Activated T-helper 2 cell treated with anti-CD3 and anti-CD28 coated beads, Interferon-gamma antibody, Interleukin-2, Interleukin-4, amounts not matched to agents 10 μg/mL and 5 μg/mL and 100 μg/mL, durations not matched to agents 14 hours and 24 hours and 36 hours (primary cell): ENCODE measurements at regions not wholly inside any gene's neighbourhood (a gene's known extent, or its start where the extent isn't known, plus 50 kb on each side); places are given as distances from the start of the nearest gene placed in this dataset.

Source experiments
- DNase-seq: peaks from one replicate; pipeline ENCODE4 v3.0.0; 2021; ENCODE audit warnings: low spot score
- H3K27ac Mint-ChIP-seq: one replicate; pipeline ENCODE4 v1.8.0; 2021; ENCODE audit warnings: mixed read lengths
- H3K27me3 Mint-ChIP-seq: one replicate; pipeline ENCODE4 v1.8.0; 2021; ENCODE audit warnings: low read depth, mixed read lengths
- H3K36me3 Mint-ChIP-seq: one replicate; pipeline ENCODE4 v1.8.0; 2021; ENCODE audit warnings: low read depth, mixed read lengths
- H3K4me1 Mint-ChIP-seq: one replicate; pipeline ENCODE4 v1.8.0; 2021; ENCODE audit warnings: low read depth, mixed read lengths
- H3K4me3 Mint-ChIP-seq: one replicate; pipeline ENCODE4 v1.8.0; 2021; ENCODE audit warnings: low read depth, mild to moderate bottlenecking, moderate library complexity, mixed read lengths
- H3K9me3 Mint-ChIP-seq: one replicate; pipeline ENCODE4 v1.8.0; 2021; ENCODE audit warnings: mixed read lengths
- intact Hi-C: fragments of 100-400 bp; cut with micrococcal nuclease; formaldehyde crosslinking; loops from one replicate; pipeline ENCODE4 v1.15.1; 2023

DNA sequence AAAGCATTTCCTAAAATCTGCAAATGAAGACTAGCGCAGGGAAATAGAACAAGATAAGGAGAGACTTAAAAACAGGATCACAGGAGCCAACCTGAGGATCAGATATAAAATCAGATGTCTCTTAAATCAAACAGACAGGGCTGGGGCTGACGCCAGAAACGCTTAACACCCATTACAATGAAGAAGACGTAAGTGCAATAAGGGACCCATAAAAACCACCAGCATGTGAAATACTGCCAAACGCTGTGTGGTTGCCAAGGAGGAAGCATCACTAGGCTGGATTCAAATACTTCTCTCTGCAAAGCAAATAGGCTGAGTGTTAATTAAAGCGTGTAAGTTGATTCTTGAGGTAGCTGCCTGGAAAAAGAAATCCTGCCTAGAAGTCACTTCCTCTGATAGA lies 74.4 kb upstream of the ATP10B start:
- DNase-seq, result no peak
- no peaks in the 10 kb centered on the region for H3K36me3 Mint-ChIP-seq
- no peaks in the 10 kb centered on the region for H3K4me1 Mint-ChIP-seq
- H3K9me3 Mint-ChIP-seq, result no peaks in the 10 kb centered on the region
- intact Hi-C loops, result no loop called here
- no peaks in the 10 kb centered on the region for H3K27me3 Mint-ChIP-seq
- H3K4me3 Mint-ChIP-seq, result no peak overlapping the region
- no peak overlapping the region for H3K27ac Mint-ChIP-seq

DNA sequence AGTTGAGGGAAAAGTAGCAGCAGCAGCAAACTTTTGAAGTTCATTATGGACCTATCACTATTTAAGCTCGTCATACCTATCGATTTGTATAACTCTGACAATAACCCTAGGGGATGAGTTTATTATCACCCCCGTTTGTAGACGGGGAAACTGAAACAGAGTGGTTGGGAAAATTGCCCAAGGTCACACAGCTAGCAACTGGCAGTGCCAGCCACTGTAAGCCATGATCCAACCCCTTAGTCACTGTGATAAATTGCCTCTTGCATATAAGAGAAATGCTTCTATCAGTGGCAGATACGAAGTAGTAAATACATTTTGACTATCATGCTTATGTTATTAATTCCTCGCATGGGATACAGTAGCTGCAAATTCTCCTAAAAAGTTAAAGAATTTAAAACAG lies 73.3 kb upstream of the ATP10B start:
- Mint-ChIP-seq H3K36me3 (no peaks in the 10 kb centered on the region), H3K4me3 (no peak overlapping the region), H3K9me3 (no peaks in the 10 kb centered on the region), H3K4me1 (no peaks in the 10 kb centered on the region), H3K27me3 (no peaks in the 10 kb centered on the region), H3K27ac (no peak overlapping the region)
- no peak for DNase-seq
- intact Hi-C loops, result no loop called here

DNA sequence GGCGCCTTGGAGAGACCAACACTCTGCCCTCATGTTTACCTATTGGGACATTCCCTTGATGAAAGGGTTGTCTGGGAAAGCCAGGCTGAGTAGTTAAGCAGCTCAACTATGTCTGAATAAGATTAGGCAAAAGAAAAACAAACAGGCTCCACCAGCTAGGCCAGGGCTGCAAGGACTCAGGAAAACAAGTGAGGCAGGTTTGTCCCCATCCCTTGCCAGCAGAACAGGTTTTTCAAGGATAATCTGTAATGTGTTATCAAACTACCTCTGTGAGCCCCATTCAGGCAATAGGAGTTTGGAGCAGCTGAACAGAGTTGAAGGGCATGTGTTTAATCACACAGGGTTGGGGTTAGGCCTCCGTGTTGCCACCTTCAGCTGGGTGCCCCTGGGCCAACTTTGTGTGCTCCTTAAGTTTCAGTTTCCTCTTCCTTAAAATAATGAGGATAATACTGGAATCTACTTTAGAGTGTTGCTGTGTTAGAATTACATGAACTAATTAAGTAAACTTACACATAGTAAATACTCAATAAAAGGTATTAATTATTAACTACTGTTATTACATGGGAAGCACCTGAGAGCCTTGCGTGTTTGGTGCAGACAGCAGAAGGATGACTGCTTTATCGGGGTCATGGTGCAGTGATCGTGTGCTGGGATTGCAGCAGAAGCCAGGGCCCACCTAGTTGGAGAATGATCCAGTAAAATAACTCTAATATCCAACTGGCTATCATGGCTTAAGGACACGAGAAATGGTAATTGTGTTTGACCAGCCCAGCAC lies 72.1 kb upstream of the ATP10B start:
- Mint-ChIP-seq H3K9me3 (no peaks in the 10 kb centered on the region), H3K27me3 (no peaks in the 10 kb centered on the region), H3K36me3 (no peaks in the 10 kb centered on the region), H3K27ac (no peak overlapping the region), H3K4me1 (no peaks in the 10 kb centered on the region), H3K4me3 (no peak overlapping the region)
- no peak for DNase-seq
- intact Hi-C loops, result no loop called here

DNA sequence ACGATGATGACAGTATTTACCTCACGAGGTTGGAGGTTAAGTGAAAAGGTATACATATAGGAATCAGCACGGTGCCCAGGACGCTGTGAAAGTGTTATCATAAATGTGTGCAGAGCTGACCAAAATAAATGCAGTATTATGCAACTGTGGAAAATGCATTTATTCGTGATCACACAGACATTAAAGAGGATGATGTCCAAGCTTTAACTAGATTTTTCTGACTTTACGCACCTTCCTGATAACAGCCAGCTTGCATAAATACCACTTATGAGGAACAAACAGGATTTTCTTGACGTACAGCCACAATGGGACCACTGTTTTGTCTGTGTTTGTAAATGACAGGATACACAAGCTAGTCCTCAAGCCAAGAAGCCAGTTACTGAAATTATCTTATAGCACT lies 71.4 kb upstream of the ATP10B start:
- Mint-ChIP-seq H3K27ac (no peak overlapping the region), H3K4me3 (no peak overlapping the region), H3K4me1 (no peaks in the 10 kb centered on the region), H3K9me3 (no peaks in the 10 kb centered on the region), H3K27me3 (no peaks in the 10 kb centered on the region), H3K36me3 (no peaks in the 10 kb centered on the region)
- no peak for DNase-seq
- intact Hi-C loops, result no loop called here

DNA sequence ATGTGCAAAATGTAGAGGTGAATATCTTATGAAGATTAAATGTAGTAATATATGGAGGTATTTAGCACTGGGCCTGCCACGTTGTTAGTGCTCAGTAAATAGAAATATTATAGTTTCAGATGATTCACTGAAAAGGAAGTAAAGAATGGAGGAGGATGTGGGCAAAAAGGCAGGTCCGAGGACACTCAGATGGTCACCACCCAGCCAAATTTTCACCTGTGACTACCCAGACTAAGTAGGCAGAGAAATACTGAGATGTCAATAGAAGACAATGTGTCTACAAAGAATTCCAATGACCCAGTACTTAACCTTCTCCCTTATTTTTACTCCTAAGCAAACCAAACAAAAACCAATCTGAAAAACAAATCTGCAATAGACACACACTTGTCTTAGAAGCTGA lies 70.3 kb upstream of the ATP10B start:
- H3K4me1 Mint-ChIP-seq, result no peaks in the 10 kb centered on the region
- H3K27me3 Mint-ChIP-seq, result no peaks in the 10 kb centered on the region
- H3K4me3 Mint-ChIP-seq, result no peak overlapping the region
- H3K27ac Mint-ChIP-seq, result no peak overlapping the region
- H3K36me3 Mint-ChIP-seq, result no peaks in the 10 kb centered on the region
- DNase-seq, result no peak
- intact Hi-C loops, result no loop called here
- no peaks in the 10 kb centered on the region for H3K9me3 Mint-ChIP-seq

DNA sequence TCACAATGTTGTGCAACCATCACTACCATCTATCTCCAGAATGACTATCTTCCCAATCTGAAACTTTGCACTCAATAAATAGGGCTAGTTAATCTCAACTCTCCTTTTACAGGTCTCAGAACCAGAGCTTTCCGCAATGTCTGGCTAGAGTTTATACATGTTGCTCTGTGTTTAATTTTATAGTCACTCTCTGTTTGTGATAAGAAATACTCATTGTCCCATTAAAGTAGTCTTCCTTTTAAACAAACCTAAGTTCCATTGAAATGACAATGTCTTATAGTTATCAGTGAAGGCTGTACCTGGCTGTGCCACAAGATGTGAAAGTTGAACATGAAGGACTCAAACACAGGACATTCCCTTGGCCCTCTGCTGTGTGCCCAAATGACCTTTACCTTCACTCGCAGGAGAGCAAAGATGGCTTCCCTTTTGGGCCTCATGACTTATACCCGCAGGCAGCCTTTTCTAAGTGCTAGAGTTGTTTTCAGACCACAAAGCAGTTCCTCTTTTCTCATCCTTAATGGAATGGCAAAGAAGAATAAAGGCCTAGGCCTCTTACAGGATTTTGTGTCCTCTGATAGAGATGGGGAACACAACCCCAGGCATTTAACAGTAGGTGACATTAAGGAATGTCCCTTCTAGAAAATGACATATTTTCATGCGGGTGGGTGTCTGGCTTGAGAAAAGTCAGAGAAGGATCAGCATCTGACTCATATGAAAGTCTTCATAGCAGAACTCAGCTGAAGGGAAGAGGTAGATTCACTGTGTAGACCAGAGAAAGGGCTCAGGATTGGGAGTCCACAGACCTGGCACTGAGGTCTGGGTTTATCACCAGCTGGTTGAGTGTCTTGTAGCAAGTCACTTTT lies 69.6 kb upstream of the ATP10B start:
- no peaks in the 10 kb centered on the region for H3K36me3 Mint-ChIP-seq
- intact Hi-C loops, result no loop called here
- no peaks in the 10 kb centered on the region for H3K9me3 Mint-ChIP-seq
- H3K4me3 Mint-ChIP-seq, result no peak overlapping the region
- no peaks in the 10 kb centered on the region for H3K27me3 Mint-ChIP-seq
- H3K4me1 Mint-ChIP-seq, result no peaks in the 10 kb centered on the region
- no peak overlapping the region for H3K27ac Mint-ChIP-seq
- no peak for DNase-seq

DNA sequence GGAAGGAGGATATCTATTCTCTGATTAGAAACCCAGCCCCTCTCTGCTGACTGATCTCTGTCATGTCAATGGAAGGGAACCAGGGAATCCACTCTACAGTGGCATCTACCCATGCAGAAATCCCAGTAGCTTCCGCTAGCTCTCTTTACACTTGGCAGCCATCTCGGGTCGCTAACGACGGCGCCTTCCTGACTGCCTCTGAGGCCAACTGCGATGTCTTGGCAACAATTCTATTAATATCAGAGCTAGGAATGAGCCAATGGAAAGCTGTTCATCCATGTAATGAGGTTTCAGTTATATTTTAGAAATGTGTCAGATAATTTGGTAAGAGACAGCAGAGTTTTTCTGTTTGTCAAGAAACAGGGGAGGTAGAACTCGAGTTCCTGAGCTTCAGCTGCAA lies 67.6 kb upstream of the ATP10B start:
- H3K27me3 Mint-ChIP-seq, result no peaks in the 10 kb centered on the region
- no peak overlapping the region for H3K4me3 Mint-ChIP-seq
- intact Hi-C loops, result no loop called here
- H3K27ac Mint-ChIP-seq, result no peak overlapping the region
- no peaks in the 10 kb centered on the region for H3K9me3 Mint-ChIP-seq
- no peaks in the 10 kb centered on the region for H3K36me3 Mint-ChIP-seq
- DNase-seq, result no peak
- no peaks in the 10 kb centered on the region for H3K4me1 Mint-ChIP-seq

DNA sequence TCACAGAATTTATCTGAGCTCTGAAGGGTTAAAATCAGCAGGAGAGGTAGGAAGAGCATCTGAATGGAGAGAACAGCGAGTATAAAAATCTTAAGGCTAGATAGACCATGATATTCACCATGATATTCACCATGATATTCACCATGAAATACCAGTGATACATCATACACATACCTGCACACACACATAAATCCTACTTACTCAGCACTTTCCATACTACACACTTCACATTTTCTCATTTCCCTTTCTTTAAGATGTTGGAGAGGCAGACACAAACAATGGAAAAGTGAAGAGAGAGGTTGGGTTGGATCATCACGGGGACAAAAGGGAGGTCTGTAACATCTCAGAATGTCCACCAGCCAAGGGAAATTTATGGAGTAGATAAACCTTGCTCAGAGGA lies 66.4 kb upstream of the ATP10B start:
- intact Hi-C loops, result no loop called here
- no peaks in the 10 kb centered on the region for H3K36me3 Mint-ChIP-seq
- no peak overlapping the region for H3K4me3 Mint-ChIP-seq
- H3K9me3 Mint-ChIP-seq, result no peaks in the 10 kb centered on the region
- H3K27ac Mint-ChIP-seq, result no peak overlapping the region
- H3K27me3 Mint-ChIP-seq, result no peaks in the 10 kb centered on the region
- no peaks in the 10 kb centered on the region for H3K4me1 Mint-ChIP-seq
- no peak for DNase-seq

DNA sequence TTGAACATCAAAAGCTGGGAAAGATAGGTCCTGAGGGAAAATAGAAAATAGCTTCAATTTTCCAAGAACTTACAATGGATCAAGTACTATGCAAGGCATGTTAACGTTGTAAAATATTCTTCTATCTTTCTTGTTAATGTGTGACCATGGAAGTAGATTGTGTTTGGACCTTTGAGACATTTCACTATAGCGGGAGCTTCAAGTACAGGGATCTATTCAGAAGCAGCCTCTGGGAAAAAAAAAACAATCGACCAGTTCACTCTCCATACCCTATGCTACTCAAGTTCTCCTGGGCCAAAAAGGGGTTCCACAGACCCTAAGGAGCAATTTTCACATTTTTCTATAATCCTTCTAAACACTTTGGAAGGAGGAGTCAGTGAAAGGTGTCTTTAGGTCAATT lies 54.1 kb upstream of the ATP10B start:
- intact Hi-C loops, result no loop called here
- Mint-ChIP-seq H3K27ac (no peak overlapping the region), H3K4me3 (no peak overlapping the region), H3K9me3 (no peaks in the 10 kb centered on the region), H3K36me3 (no peaks in the 10 kb centered on the region), H3K4me1 (no peaks in the 10 kb centered on the region), H3K27me3 (peaks cover under 1% of the 10 kb centered on the region)
- no peak for DNase-seq

DNA sequence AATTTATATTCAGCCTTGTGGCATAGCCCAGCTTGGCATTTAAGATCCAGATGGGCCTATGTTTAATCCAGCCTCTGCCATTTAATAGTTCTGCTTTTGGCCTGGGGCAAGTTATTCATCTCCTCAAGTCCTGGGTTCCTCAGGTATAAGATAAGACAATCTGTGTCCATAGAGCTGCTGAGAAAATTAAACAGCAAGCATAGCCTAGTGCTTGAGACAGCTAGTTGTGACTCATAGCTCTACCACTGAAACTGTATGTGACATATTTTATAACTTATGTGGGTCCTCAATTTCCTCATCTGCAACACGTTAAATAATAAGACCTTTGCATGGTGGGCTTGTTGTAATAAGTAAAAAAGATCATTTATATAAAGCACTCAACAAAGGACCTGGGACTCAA lies 53.3 kb upstream of the ATP10B start:
- Mint-ChIP-seq H3K4me1 (no peaks in the 10 kb centered on the region), H3K9me3 (no peaks in the 10 kb centered on the region), H3K27ac (no peak overlapping the region), H3K36me3 (no peaks in the 10 kb centered on the region), H3K27me3 (peaks cover 2% of the 10 kb centered on the region), H3K4me3 (no peak overlapping the region)
- intact Hi-C loops, result no loop called here
- no peak for DNase-seq

DNA sequence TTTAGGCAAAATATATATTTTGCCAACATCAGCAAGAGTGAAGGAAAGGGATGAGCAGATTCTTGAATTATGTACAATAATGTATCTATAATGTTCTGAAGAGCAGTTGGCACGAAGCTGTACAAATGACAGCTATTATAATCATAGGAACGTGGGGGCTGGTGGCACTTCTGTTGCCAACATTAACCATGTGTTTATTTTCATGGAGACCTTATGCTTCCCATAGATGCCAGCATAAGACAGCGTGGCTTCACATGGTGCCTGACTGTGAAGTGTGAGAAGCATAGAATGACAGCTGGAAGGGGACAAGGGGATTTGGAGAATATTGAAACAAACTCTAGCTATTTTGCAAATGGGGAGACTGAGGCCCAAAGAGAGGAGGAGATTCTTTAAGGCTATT lies 52.6 kb upstream of the ATP10B start:
- H3K4me1 Mint-ChIP-seq, result no peaks in the 10 kb centered on the region
- H3K9me3 Mint-ChIP-seq, result no peaks in the 10 kb centered on the region
- H3K4me3 Mint-ChIP-seq, result no peak overlapping the region
- intact Hi-C loops, result no loop called here
- H3K36me3 Mint-ChIP-seq, result no peaks in the 10 kb centered on the region
- no peak for DNase-seq
- H3K27ac Mint-ChIP-seq, result no peak overlapping the region
- H3K27me3 Mint-ChIP-seq, result peaks cover 2% of the 10 kb centered on the region

DNA sequence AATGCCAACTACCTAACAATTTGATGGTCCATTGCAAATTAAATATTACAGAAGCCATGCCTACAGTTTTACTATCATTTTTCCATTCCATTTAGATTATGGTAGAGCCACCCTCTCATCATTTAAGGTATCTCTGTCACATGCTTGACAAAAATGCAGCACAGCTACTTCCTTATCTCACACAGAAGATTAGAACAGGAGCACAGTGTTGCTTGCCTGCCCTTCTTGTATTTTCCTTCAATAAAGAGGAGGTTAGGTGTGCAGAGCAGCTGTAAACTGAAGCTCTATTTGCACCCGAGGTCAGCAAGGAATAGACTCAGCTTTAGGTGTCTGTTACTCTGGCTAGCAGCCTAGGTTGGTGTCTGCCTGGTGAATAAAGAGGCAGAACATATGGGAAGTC lies 51.5 kb upstream of the ATP10B start:
- no peaks in the 10 kb centered on the region for H3K9me3 Mint-ChIP-seq
- H3K27me3 Mint-ChIP-seq, result peaks cover 2% of the 10 kb centered on the region
- no peaks in the 10 kb centered on the region for H3K4me1 Mint-ChIP-seq
- no peak overlapping the region for H3K4me3 Mint-ChIP-seq
- intact Hi-C loops, result no loop called here
- no peak for DNase-seq
- H3K27ac Mint-ChIP-seq, result no peak overlapping the region
- H3K36me3 Mint-ChIP-seq, result no peaks in the 10 kb centered on the region

DNA sequence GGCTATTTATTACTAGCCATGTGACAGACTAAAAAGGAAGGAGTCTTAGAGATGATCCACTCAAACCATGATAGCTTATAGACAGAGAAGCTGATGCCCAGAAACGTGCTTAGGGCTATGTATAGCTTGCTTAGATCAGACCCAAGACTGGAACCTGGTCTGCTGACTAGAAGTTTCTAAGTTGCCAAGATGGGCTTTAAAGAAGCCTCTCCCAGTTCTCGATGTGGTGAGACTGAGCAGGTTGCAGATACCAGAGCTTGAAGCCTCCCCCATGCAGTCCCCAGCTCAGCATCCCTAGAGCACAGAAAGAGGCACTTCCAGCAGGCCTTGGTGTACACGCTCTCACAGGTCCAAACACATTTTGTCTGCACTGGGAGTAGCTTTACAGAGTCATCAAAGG lies 51.1 kb upstream of the ATP10B start:
- intact Hi-C loops, result no loop called here
- no peaks in the 10 kb centered on the region for H3K9me3 Mint-ChIP-seq
- H3K4me3 Mint-ChIP-seq, result no peak overlapping the region
- H3K4me1 Mint-ChIP-seq, result no peaks in the 10 kb centered on the region
- no peaks in the 10 kb centered on the region for H3K36me3 Mint-ChIP-seq
- no peak for DNase-seq
- no peak overlapping the region for H3K27ac Mint-ChIP-seq
- H3K27me3 Mint-ChIP-seq, result peaks cover 2% of the 10 kb centered on the region
